ENCODE measurements at regions not wholly inside any gene's neighbourhood (a gene's known extent, or its start where the extent isn't known, plus 50 kb on each side); places are given as distances from the start of the nearest gene placed in this dataset.

DNA sequence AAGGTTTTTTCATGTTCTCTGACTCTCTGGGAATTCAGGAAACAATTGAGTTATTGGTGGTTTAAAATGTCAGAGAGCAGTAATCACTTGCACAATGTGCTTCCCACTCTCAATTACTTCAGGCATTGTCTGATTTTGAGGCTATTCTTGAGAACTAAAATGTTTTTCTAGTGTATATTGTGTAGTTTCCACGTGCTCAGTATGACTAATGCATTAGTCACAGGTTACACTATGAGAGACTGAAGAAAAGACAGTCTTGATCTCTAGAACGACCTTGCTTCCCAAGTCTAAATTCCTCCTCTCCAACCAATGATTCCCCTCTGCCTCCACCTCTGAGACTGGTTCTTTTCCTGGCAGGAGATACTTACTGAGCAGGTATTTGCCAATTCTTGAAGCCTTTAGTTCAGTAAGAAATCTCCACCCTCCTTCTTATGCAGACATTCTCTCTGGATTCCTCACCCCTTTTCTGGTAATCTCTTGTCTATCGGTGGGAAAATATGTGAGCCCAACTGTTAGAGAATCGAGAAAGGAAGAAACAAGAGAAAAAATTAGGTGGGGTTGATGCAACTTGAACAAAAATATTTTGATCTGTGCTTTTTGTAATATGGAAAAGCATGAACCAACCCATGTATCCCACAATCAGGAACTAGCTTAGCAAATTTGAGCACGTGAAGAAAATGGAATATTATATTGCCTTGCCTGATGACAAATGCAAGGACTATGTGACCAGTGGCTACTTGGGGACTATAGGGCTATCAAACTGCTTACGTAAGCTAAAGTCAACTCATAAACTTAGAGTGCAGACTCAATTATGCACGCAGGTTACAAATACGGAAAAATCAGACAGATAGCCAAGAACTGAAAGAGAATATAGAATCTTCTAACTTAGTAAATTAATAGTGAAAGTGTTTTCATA lies 61.1 kb upstream of the SLC22A16 start:
- no peak for DNase-seq

DNA sequence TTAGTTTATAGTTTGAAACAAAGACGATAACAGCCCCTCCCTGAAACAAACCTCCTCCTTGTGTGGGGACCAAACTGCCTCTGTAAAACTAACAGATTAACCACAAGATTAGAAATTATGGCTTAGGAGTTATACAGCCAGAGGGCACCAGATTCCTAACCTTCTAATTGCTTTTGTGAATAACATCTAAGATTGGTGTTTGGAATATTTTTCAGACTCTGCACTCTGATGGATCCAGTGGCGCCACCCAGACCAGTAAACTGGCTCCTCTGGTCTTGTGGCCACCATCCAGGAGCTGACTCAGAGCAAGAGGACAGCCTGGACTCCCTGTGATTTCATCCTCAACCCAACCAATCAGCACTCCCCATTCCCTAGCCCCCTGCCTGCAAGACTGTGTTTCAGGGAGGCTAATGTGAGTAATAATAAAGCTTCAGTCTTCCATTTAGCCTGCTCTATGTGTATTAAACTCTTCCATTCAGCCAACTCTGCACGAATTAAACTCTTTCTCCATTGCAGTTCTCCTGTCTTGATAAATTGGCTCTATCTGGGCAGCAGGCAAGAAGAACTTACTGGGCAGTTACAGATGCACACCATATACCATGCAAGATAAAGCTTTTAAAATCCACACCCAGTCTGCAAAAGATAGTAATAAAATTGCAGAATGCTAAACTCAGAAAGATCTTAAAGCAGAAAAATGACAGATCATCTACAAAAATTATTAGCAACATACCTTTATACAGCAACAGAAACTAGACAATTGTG lies 58.5 kb upstream of the SLC22A16 start:
- DNase-seq: no peak

DNA sequence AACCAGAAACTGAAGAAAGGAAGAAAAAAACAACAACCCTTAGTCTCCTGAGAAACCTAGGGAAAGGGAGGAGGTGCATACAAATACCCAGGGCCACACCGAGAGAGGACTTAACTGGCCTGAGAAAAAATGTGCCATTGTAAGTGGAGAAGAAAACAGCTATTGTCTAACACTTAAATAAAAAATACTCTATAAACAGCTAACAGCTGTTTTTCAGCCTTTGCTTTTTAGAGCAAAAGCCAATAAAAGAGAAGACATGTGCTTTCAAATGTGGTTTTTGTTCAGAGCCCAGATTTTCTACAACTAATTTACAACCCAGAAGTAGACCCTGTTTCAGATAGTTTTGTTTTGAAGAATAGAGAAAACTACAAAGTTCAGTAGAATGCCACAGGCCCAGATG lies 56.0 kb upstream of the SLC22A16 start:
- DNase-seq: no peak

DNA sequence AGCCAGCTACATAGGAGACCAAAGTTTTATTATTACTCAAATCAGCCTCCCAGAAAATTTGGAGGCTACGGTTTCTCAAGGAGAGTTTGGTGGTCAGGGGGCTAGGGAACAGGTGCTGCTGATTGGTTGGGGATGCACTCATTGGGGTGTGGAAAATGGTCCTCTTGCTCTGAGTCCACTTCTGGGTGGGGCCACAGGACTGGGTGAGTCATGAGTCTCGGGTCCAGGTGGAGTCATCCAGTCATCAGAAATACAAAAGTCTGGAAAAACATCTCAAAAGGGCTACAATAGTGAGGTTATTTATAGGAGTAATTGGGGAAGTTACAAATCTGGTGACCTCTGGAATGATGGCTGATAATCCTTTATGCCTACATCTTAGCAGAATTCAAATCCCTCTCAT lies 54.3 kb upstream of the SLC22A16 start:
- DNase-seq: no peak

DNA sequence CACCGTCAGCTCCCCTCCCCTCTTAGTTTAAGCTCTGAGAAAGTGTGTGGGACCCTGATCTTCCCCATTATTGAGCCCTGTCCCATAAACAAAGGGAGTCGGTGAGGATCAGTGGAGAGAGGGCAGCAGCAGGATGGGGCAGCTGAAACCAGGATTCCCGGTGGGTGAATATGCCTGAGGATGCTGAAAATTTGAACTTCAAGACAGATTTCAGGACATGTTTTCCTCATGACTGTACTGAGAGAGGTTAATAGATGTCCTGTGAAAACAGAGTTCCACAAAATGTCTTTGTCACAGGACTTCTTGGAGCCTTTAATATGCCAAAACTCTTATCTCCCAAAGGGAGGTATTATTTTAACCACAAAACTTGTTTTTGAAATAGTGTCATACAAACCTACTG lies 53.5 kb upstream of the SLC22A16 start:
- DNase-seq: no peak

DNA sequence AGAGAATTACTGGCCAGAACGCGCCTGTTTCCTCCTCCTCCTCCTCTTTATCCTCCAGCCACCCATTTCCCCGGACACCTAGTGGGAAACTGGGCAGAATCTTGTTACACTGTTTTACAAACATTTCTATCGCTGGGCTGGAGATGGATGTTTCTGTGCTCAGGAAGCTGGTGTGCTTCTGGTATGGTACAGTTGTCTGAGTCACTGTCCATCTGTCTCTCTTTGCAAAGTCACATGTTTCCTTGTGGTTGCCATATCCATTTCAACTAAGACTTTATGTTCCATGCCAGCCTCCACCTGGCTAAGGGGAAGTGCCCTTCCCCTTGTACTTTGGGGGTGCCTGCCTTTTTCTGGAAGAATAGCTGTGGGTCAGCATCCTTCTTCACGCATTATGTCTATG lies 52.9 kb upstream of the SLC22A16 start:
- no peak for DNase-seq

DNA sequence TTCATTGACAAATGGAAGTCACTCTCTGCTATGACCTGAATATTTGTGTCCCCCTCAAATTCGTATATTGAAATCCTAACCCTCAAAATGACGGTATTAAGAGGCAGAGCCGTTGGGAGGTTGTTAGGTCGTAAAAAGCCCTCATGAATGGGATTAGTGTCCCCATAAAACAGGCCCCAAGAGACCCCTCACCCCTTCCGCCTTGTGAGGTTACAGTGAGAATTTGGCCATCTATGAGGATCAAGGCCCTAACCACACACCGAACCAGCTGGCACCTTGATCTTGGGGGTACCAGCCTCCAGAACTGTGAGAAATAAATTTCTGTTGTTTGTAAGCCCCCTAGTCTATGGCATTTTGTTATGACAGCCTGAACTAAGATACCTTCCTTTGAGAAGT lies 52.5 kb upstream of the SLC22A16 start:
- no peak for DNase-seq

DNA sequence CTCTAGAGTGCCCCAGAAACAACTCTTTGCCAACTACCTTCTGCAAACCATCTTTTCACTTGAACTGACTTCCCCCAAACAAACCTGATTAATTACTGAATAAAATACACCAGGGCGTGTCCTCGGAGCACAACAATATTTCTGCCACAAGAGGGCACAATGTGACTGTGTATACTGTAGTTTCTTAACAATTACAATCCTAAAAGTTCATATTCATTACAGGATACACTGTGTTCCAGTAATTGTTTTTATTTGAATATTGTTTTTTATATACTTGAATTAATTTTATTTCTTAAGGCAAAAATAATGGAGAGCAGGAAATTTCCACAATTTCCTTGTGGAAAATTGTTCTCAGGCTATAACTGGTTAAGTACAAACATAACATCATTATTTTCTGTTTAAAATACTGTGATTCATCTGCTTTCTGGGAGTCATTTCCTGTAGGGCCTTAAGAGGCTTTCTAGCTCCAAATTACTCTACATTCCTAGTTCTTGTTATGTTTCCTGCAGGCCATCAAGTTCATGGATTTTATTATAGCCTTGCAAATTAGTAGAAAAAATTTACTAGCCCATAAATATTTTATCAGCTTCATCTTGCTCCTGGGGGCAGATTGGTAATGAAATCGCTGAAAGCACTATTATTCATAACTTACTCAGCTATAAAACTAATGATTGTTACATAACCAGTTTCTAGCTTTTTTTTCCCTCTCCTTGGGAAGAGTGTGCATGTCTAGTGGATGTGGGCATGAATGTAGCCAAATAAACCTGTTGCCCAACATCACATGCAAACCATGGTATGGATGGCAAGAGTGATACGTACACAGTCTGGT lies 51.9 kb upstream of the SLC22A16 start:
- peak; percentile 28 to 80 for DNase-seq

DNA sequence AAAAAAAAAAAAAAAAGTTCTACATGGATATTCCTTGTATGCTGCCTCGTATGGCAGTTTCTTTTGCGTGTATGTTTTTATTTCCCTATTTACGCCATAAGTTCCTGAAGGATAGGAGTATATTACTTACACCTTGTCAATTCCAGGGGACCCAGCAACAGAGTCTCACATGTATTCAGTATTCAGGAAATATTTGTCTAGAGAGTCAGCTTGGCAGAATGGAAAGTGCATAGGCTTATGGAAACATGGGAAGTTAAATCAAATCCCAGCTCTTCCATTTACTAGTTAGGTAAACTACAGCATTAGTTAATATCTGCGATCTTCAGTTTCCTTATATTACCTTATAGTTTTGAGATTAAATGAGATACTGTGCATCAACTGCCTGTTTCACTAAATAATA lies 51.1 kb upstream of the SLC22A16 start:
- DNase-seq: no peak

DNA sequence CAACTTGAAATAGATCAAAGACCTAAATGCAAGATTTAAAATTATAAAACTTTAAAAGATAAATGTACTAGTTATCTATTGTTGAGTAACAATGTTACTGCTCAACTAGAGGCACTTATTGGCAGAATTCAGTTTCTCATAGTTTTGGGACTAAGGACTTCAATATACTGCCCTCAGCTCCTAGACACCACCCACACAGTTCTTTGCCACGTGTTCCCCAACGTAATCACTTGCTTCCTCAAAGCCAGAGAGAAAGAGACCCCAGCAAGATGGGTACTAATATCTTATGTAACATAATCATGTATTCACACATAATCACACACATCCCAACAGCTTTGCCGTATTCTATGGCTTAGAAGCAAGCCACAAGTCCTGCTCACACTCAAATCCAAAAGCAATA lies 50.3 kb upstream of the SLC22A16 start:
- DNase-seq: no peak

Data from NCI-H526 (cell line).